ENCODE measurements at regions not wholly inside any gene's neighbourhood (a gene's known extent, or its start where the extent isn't known, plus 50 kb on each side); places are given as distances from the start of the nearest gene placed in this dataset.

GRCh38 chr14:46147452-46147851 lies 504.1 kb downstream of the RPL10L start:
- Mint-ChIP-seq H3K9me3 (peaks cover 7% of the 10 kb centered on the region; the same call in 2 of the 3 replicates), H3K27ac (no peak overlapping the region), H3K4me1 (no peaks in the 10 kb centered on the region), H3K27me3 (ENCODE audit: insufficient read depth, low read depth, poor library complexity) (no peaks in the 10 kb centered on the region), H3K4me3 (no peak overlapping the region), H3K36me3 (ENCODE audit: low read depth) (no peaks in the 10 kb centered on the region)
- no peaks in the 10 kb centered on the region for H3K9me2 ChIP-seq (ENCODE audit: insufficient read depth)
- H3K27ac ChIP-seq (ENCODE audit: low read depth), result no peak overlapping the region
- TF ChIP-seq JUNB (IDR thresholded peaks at IDR 0.05; ENCODE audit: unreplicated experiment) (no peak), ZNF331 (CRISPR knock-in tag; IDR thresholded peaks at IDR 0.05; ENCODE audit: low read depth) (no peak), ZNF462 (CRISPR knock-in tag; IDR thresholded peaks at IDR 0.05) (no peak), EZH2 (IDR thresholded peaks at IDR 0.05; ENCODE audit: low read depth, unreplicated experiment) (no peak), CREB1 (CRISPR knock-in tag; IDR thresholded peaks at IDR 0.05; ENCODE audit: low read depth) (no peak), EZH2phosphoT487 (IDR thresholded peaks at IDR 0.05; ENCODE audit: unreplicated experiment) (no peak), STAT1 (IDR thresholded peaks at IDR 0.05; ENCODE audit: unreplicated experiment) (no peak), ZNF114 (CRISPR knock-in tag; IDR thresholded peaks at IDR 0.05) (no peak), POLR2AphosphoS5 (IDR thresholded peaks at IDR 0.05; ENCODE audit: low read depth) (no peak), REST (IDR thresholded peaks at IDR 0.05; ENCODE audit: unreplicated experiment) (no peak), NANOG (IDR thresholded peaks at IDR 0.05; ENCODE audit: borderline replicate concordance) (no peak)
- TF ChIP-seq, protein P1, sequence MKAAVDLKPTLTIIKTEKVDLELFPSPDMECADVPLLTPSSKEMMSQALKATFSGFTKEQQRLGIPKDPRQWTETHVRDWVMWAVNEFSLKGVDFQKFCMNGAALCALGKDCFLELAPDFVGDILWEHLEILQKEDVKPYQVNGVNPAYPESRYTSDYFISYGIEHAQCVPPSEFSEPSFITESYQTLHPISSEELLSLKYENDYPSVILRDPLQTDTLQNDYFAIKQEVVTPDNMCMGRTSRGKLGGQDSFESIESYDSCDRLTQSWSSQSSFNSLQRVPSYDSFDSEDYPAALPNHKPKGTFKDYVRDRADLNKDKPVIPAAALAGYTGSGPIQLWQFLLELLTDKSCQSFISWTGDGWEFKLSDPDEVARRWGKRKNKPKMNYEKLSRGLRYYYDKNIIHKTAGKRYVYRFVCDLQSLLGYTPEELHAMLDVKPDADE (IDR thresholded peaks at IDR 0.05), result no peak
- TF ChIP-seq, protein P2, sequence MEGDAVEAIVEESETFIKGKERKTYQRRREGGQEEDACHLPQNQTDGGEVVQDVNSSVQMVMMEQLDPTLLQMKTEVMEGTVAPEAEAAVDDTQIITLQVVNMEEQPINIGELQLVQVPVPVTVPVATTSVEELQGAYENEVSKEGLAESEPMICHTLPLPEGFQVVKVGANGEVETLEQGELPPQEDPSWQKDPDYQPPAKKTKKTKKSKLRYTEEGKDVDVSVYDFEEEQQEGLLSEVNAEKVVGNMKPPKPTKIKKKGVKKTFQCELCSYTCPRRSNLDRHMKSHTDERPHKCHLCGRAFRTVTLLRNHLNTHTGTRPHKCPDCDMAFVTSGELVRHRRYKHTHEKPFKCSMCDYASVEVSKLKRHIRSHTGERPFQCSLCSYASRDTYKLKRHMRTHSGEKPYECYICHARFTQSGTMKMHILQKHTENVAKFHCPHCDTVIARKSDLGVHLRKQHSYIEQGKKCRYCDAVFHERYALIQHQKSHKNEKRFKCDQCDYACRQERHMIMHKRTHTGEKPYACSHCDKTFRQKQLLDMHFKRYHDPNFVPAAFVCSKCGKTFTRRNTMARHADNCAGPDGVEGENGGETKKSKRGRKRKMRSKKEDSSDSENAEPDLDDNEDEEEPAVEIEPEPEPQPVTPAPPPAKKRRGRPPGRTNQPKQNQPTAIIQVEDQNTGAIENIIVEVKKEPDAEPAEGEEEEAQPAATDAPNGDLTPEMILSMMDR (conservative IDR thresholded peaks at IDR 0.05; ENCODE audit: low read depth in 2 of 2), result no peak
- no peaks in the 10 kb centered on the region for H3F3A ChIP-seq (replicated peaks; ENCODE audit: low read depth)
- no peaks in the 10 kb centered on the region for H4K20me1 ChIP-seq (replicated peaks; ENCODE audit: insufficient read depth)
- H3K4me2 ChIP-seq, result no peak overlapping the region
- ATAC-seq (no peak), DNase-seq (ENCODE audit: low spot score) (no peak)
- no peak overlapping the region for H2AFZ ChIP-seq
- no peaks in the 10 kb centered on the region for H3K27me3 ChIP-seq (ENCODE audit: insufficient read depth)
- no peak overlapping the region for H3K4me3 ChIP-seq
- H3K79me2 ChIP-seq (replicated peaks; ENCODE audit: insufficient read depth), result no peaks in the 10 kb centered on the region
- H3K4me1 ChIP-seq (ENCODE audit: insufficient read depth), result no peaks in the 10 kb centered on the region
- H3K36me3 ChIP-seq (ENCODE audit: insufficient read depth), result no peaks in the 10 kb centered on the region

All from GM23338 (cell line).